GM13976 (cell line): ENCODE measurements at regions not wholly inside any gene's neighbourhood (a gene's known extent, or its start where the extent isn't known, plus 50 kb on each side); places are given as distances from the start of the nearest gene placed in this dataset.

Experiments
- DNase-seq: peaks from one replicate; pipeline ENCODE4 v3.0.0; 2012; ENCODE audit warnings: low spot score
- CTCF ChIP-seq: IDR thresholded peaks from 2 replicates; pipeline ENCODE4 v1.5.1; 2012; ENCODE audit warnings: borderline replicate concordance, mild to moderate bottlenecking; ENCODE audit not compliant: insufficient read depth; ENCODE audit errors: extremely low read depth, missing control alignments, control extremely low read depth
- in situ Hi-C: fragments of 300-500 bp; cut with MboI; formaldehyde crosslinking; loops from one replicate; pipeline ENCODE4 v1.12.0; 2022; ENCODE audit warnings: low sequenced_read_pairs, mixed read lengths, inconsistent platforms; ENCODE audit not compliant: unreplicated experiment

GRCh38 chr5:136636001-136636400 is 270.7 kb upstream of the TRPC7 start:
- no peak for TF ChIP-seq CTCF
- in situ Hi-C loops: no loop called here
- DNase-seq: no peak

GRCh38 chr5:136631186-136631585 is 265.8 kb upstream of the TRPC7 start:
- no peak for DNase-seq
- TF ChIP-seq CTCF: no peak
- in situ Hi-C loops: no loop called here

GRCh38 chr5:136629125-136629792 is 263.9 kb upstream of the TRPC7 start:
- DNase-seq: no peak
- in situ Hi-C loops: no loop called here
- no peak for TF ChIP-seq CTCF

GRCh38 chr5:136626531-136626930 is 261.2 kb upstream of the TRPC7 start:
- in situ Hi-C loops: no loop called here
- no peak for TF ChIP-seq CTCF
- DNase-seq: no peak

- no peak for DNase-seq
- no peak for TF ChIP-seq CTCF
- in situ Hi-C loops: no loop called here
Observed at GRCh38 chr5:136622747-136623146, 257.4 kb upstream of the TRPC7 start.

GRCh38 chr5:136621743-136622142 is 256.4 kb upstream of the TRPC7 start:
- in situ Hi-C loops: no loop called here
- no peak for DNase-seq
- TF ChIP-seq CTCF: no peak
